K562 (cell line): ENCODE measurements at regions not wholly inside any gene's neighbourhood (a gene's known extent, or its start where the extent isn't known, plus 50 kb on each side); places are given as distances from the start of the nearest gene placed in this dataset.

Experiments
- ATAC-seq: fragments of 200-7000 bp; cut with Tn5 transposase; 3 replicates; pipeline ENCODE4 v1.9.1; 2020; ENCODE audit warnings: moderate library complexity
- BruUV-seq: library from RNA; stranded (reverse); fragments of 400-500 nt; replicated peaks from 2 replicates; lab custom pipeline; 2021; lab: Mats Ljungman, UMichigan
- CTCF ChIA-PET: fragments of 300-600 bp; formaldehyde crosslinking; extraction: SDS; loops from one replicate; lab custom pipeline; 2021; ENCODE audit warnings: low intra/inter-chr PET ratio; lab: Yijun Ruan, JAX
- POLR2A ChIA-PET: fragments of 300-600, 350-650 bp; sonication (Branson Sonifier 250); formaldehyde crosslinking; extraction: SDS; loops from one replicate; lab custom pipeline; 2021; ENCODE audit warnings: antibody characterized with exemption, inconsistent platforms; lab: Yijun Ruan, JAX
- DNase-seq, 4 experiments: peaks; one replicate each; pipeline versions ENCODE4 v3.0.0 to v3.0.0-alpha.2; 2011 to 2018; ENCODE audit warnings: low spot score in 3 of 4, mixed read lengths in 3 of 4; ENCODE audit errors: extremely low read depth in 1 of 4
- FAIRE-seq: peaks from 2 replicates; lab custom pipeline; 2011; peaks lifted over from hg19 to GRCh38; lab: Jason Lieb, UNC
- H2AFZ ChIP-seq: 2 replicates; pipeline ENCODE4 v1.6.0; 2011; ENCODE audit warnings: low read depth, low read length, control low read depth, inconsistent platforms
- H3K27ac ChIP-seq: fragments of 200-600 bp; 3 replicates; pipeline ENCODE4 v1.8.0; 2011; ENCODE audit warnings: low read depth, mild to moderate bottlenecking, control low read depth, inconsistent platforms, low read length, moderate library complexity, mixed read lengths; ENCODE audit errors: extremely low read depth
- H3K27me3 ChIP-seq, 2 experiments: fragments of 300-600 bp in 1 of 2; 2 replicates in 1 of 2; 3 replicates in 1 of 2; pipeline versions ENCODE4 v1.6.0 to v1.8.0; 2011; ENCODE audit warnings: inconsistent platforms in 2 of 2, low read length in 2 of 2, mild to moderate bottlenecking in 1 of 2, mixed read lengths in 1 of 2, moderate library complexity in 1 of 2; ENCODE audit not compliant: control insufficient read depth in 2 of 2, insufficient read depth in 2 of 2
- H3K36me3 ChIP-seq: fragments of 300-600 bp; 3 replicates; pipeline ENCODE4 v1.8.0; 2011; ENCODE audit warnings: mild to moderate bottlenecking, low read length, inconsistent platforms; ENCODE audit not compliant: control insufficient read depth, insufficient read depth
- H3K4me1 ChIP-seq, 2 experiments: fragments of 200-600 bp in 1 of 2; replicated peaks in 1 of 2; 2 replicates in 1 of 2; 3 replicates in 1 of 2; pipeline versions ENCODE4 v1.5.1 to v1.8.0; 2011; ENCODE audit warnings: inconsistent platforms in 2 of 2, low read length in 2 of 2, mild to moderate bottlenecking in 1 of 2, mixed read lengths in 1 of 2, moderate library complexity in 1 of 2; ENCODE audit not compliant: control insufficient read depth in 2 of 2, insufficient read depth in 2 of 2
- H3K4me2 ChIP-seq: 2 replicates; pipeline ENCODE4 v1.6.1; 2011; ENCODE audit warnings: low read length, control low read depth, inconsistent platforms, mixed read lengths; ENCODE audit not compliant: insufficient read depth
- H3K4me3 ChIP-seq: fragments of 200-600 bp; sonication (generic), shearing (Covaris generic); 2 replicates; pipeline ENCODE4 v1.5.1; 2016; ENCODE audit warnings: control low read depth, inconsistent platforms
- H3K79me2 ChIP-seq: fragments of 200-600 bp; 3 replicates; pipeline ENCODE4 v1.8.0; 2011; ENCODE audit warnings: low read length, inconsistent platforms; ENCODE audit not compliant: control insufficient read depth, insufficient read depth
- H3K9ac ChIP-seq, 2 experiments: 2 replicates each; pipeline versions ENCODE4 v1.6.0 to v1.6.1; 2011; ENCODE audit warnings: low read depth in 2 of 2, low read length in 2 of 2, control low read depth in 1 of 2, inconsistent platforms in 1 of 2, mild to moderate bottlenecking in 1 of 2, mixed read lengths in 1 of 2; ENCODE audit not compliant: insufficient read depth in 1 of 2
- H3K9me1 ChIP-seq: one replicate; pipeline ENCODE4 v1.6.0; 2011; ENCODE audit warnings: inconsistent platforms, mild to moderate bottlenecking, low read length, moderate library complexity; ENCODE audit not compliant: control insufficient read depth, insufficient read depth
- H3K9me3 ChIP-seq: replicated peaks from 2 replicates; pipeline ENCODE4 v1.5.1; 2011; ENCODE audit warnings: low read depth, low read length, inconsistent platforms; ENCODE audit not compliant: control insufficient read depth, insufficient read depth
- H4K20me1 ChIP-seq: replicated peaks from 2 replicates; pipeline ENCODE4 v1.6.1; 2011; ENCODE audit warnings: low read length, inconsistent platforms, mixed read lengths; ENCODE audit not compliant: control insufficient read depth, insufficient read depth
- ASH1L ChIP-seq: fragments of 450-650 bp; IDR thresholded peaks from 2 replicates; pipeline ENCODE4 v1.6.1; 2018; ENCODE audit warnings: borderline replicate concordance, mild to moderate bottlenecking, low read depth; ENCODE audit not compliant: partially characterized antibody
- CHD2 ChIP-seq: IDR thresholded peaks from 2 replicates; pipeline ENCODE4 v1.6.1; 2011; ENCODE audit warnings: low read depth, low read length
- E2F5 ChIP-seq: sonication (generic); formaldehyde crosslinking; IDR thresholded peaks from 2 replicates; pipeline ENCODE4 v1.8.0; 2022; ENCODE audit warnings: mild to moderate bottlenecking, missing genetic modification reagents
- EWSR1 ChIP-seq: fragments of 450-650 bp; IDR thresholded peaks from 2 replicates; pipeline ENCODE4 v1.6.1; 2018; ENCODE audit warnings: borderline replicate concordance, mild to moderate bottlenecking, low read depth, moderate library complexity; ENCODE audit not compliant: partially characterized antibody
- HBP1 ChIP-seq: fragments of 450-650 bp; formaldehyde crosslinking; IDR thresholded peaks from 2 replicates; pipeline ENCODE4 v1.4.0; 2022; ENCODE audit warnings: missing genetic modification characterization
- JUNB ChIP-seq: fragments of 450-650 bp; formaldehyde crosslinking; conservative IDR thresholded peaks from 2 replicates; pipeline ENCODE4 v1.4.0; 2020; ENCODE audit warnings: mild to moderate bottlenecking
- PCBP1 ChIP-seq: fragments of 200-400 bp; formaldehyde crosslinking; IDR thresholded peaks from 2 replicates; pipeline ENCODE4 v1.6.1; 2018; ENCODE audit warnings: mild to moderate bottlenecking, low read depth, low read length; ENCODE audit not compliant: poor library complexity, severe bottlenecking
- PHB ChIP-seq: fragments of 250-450 bp; sonication (Bioruptor Pico); IDR thresholded peaks from 2 replicates; pipeline ENCODE4 v1.5.0; 2021
- ZBTB17 ChIP-seq: fragments of 450-650 bp; formaldehyde crosslinking; IDR thresholded peaks from 2 replicates; pipeline ENCODE4 v1.4.0; 2020; ENCODE audit warnings: mild to moderate bottlenecking
- ZNF449 ChIP-seq: fragments of 250-450 bp; sonication (Bioruptor Pico); IDR thresholded peaks from 2 replicates; pipeline ENCODE4 v1.8.0; 2022; ENCODE audit warnings: moderate library complexity, mild to moderate bottlenecking, inconsistent platforms
- WGBS: fragments of 100-300 bp; shearing (Covaris generic); methylation state at CpG from one replicate; pipeline ENCODE4 v1.1.6; 2016; ENCODE audit warnings: low coverage, mixed read lengths; ENCODE audit not compliant: insufficient coverage; ENCODE audit errors: missing lambda C conversion rate; 5-methylcytosine and 5-hydroxymethylcytosine counted together
- in situ Hi-C: fragments of 300-500 bp; cut with MboI; formaldehyde crosslinking; loops from 4 replicates; pipeline ENCODE4 v1.15.0; 2018; ENCODE audit warnings: inconsistent platforms, mixed read lengths
- intact Hi-C: fragments of 100-400 bp; cut with micrococcal nuclease; formaldehyde crosslinking; loops from 2 replicates; pipeline ENCODE4 v1.14.2; 2022

GRCh38 chr13:80906860-80907259 is 565.9 kb upstream of the SPRY2 start:
- POLR2A ChIA-PET = no interaction called here
- TF ChIP-seq PHB (CRISPR knock-in tag) (no peak), ZNF449 (no peak), HBP1 (CRISPR knock-in tag) (no peak), ZBTB17 (CRISPR knock-in tag) (no peak), E2F5 (CRISPR knock-in tag) (no peak), EWSR1 (no peak), ASH1L (no peak), JUNB (CRISPR knock-in tag) (no peak), CHD2 (no peak), PCBP1 (no peak)
- TF ChIP-seq, all 486 proteins: peak for 0
- FAIRE-seq = no peak
- Histone ChIP-seq H3K9me3 (no peaks in the 10 kb centered on the region), H3K27me3 (no peaks in the 10 kb centered on the region), H3K4me1 (no peaks in the 10 kb centered on the region), H3K79me2 (no peaks in the 10 kb centered on the region), H3K9me1 (no peaks in the 10 kb centered on the region), H4K20me1 (no peaks in the 10 kb centered on the region), H3K4me3 (no peak overlapping the region), H3K9ac (no peak overlapping the region), H3K4me2 (no peak overlapping the region), H3K27ac (no peak overlapping the region), H3K36me3 (no peaks in the 10 kb centered on the region), H2AFZ (no peak overlapping the region)
- intact Hi-C loops (no loop called here), in situ Hi-C loops (no loop called here)
- 0% methylated on average over 2 of the region's 2 CpGs for WGBS
- no peak for ATAC-seq
- CTCF ChIA-PET = no interaction called here
- no TSS peak for BruUV-seq
- no peak for DNase-seq
